Kidney epithelial cell (primary cell): ENCODE measurements at regions not wholly inside any gene's neighbourhood (a gene's known extent, or its start where the extent isn't known, plus 50 kb on each side); places are given as distances from the start of the nearest gene placed in this dataset.

Experiments
- DNase-seq: peaks from one replicate; pipeline ENCODE4 v3.0.0-alpha.2; 2010; ENCODE audit warnings: low read depth
- H3K27me3 ChIP-seq: 2 replicates; pipeline ENCODE4 v1.6.0; 2011; ENCODE audit warnings: low read length; ENCODE audit not compliant: control insufficient read depth, insufficient read depth
- H3K36me3 ChIP-seq: 2 replicates; pipeline ENCODE4 v1.5.1; 2011; ENCODE audit warnings: low read length; ENCODE audit not compliant: control insufficient read depth, insufficient read depth
- H3K4me3 ChIP-seq: 2 replicates; pipeline ENCODE4 v1.5.1; 2011; ENCODE audit warnings: low read depth, mild to moderate bottlenecking, control low read depth, low read length
- TF ChIP-seq, protein P1 (sequence below): IDR thresholded peaks from 2 replicates; pipeline ENCODE4 v1.5.1; 2011; ENCODE audit warnings: mild to moderate bottlenecking, moderate library complexity, low read length, control low read depth, inconsistent platforms; ENCODE audit not compliant: insufficient read depth, poor library complexity, severe bottlenecking

DNA sequence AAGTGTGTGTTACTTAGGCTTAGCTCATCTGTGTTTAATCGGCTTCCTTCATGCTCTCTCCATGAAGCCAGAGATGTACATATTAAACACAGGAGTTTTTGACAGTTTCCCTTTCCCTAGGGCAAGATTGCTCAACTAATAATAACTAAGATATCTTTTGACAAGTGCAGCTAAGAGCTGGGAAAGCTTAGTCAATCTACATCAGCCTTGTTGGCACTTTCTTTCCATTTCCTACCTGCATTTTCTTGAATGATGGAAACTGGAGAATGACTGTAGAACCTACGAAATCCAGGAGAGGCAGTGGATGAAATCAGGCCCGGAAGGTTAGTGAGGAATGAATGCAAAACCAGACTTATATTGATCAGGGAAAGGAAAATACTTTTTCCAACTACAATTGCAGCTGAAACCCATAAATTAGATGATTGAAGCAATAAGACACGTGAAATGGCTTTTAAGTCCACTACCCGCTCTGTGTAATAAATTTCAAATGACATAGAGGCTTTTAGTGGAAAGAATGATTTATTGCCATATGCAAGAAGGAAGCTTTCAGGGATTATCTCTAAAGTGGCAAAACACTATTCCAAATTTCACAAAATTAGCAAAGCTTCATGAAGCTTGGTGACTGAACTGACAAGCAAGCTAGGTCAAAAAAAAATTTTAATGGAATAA is 237.2 kb upstream of the ID4 start:
- H3K36me3 ChIP-seq: no peaks in the 10 kb centered on the region
- no peak for DNase-seq
- H3K27me3 ChIP-seq: no peaks in the 10 kb centered on the region
- H3K4me3 ChIP-seq: no peak overlapping the region
- TF ChIP-seq, protein P1, sequence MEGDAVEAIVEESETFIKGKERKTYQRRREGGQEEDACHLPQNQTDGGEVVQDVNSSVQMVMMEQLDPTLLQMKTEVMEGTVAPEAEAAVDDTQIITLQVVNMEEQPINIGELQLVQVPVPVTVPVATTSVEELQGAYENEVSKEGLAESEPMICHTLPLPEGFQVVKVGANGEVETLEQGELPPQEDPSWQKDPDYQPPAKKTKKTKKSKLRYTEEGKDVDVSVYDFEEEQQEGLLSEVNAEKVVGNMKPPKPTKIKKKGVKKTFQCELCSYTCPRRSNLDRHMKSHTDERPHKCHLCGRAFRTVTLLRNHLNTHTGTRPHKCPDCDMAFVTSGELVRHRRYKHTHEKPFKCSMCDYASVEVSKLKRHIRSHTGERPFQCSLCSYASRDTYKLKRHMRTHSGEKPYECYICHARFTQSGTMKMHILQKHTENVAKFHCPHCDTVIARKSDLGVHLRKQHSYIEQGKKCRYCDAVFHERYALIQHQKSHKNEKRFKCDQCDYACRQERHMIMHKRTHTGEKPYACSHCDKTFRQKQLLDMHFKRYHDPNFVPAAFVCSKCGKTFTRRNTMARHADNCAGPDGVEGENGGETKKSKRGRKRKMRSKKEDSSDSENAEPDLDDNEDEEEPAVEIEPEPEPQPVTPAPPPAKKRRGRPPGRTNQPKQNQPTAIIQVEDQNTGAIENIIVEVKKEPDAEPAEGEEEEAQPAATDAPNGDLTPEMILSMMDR: no peak

DNA sequence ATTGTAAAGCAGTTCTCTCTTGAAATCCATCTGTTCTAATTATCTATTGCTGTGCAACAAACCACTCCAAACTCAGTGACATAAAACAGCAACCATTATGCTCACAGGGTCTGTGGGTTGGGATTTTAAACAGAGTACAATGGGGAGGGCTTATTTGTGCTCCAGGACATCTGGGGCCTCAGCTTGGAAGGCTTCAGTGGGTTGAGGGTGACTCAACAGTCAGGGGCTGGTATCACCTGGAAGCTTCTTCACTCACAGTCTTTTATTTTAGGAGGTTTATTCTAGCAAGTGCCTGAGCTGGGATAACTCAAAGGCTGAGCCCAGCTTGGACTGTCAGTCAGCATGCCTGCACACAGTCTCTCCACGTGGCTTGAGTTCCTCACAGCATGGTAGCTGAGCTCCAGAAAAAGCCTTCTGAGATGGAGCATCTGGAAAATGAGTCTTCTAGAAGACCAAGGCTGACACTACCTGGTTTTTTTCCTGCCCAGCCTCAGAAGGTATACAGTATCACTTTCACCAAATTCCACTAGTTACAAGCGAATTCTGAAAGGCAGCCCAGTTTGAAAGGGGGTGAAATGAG is 234.6 kb upstream of the ID4 start:
- no peak overlapping the region for H3K4me3 ChIP-seq
- no peak for DNase-seq
- H3K36me3 ChIP-seq: no peaks in the 10 kb centered on the region
- TF ChIP-seq, protein P1: no peak
- H3K27me3 ChIP-seq: no peaks in the 10 kb centered on the region

DNA sequence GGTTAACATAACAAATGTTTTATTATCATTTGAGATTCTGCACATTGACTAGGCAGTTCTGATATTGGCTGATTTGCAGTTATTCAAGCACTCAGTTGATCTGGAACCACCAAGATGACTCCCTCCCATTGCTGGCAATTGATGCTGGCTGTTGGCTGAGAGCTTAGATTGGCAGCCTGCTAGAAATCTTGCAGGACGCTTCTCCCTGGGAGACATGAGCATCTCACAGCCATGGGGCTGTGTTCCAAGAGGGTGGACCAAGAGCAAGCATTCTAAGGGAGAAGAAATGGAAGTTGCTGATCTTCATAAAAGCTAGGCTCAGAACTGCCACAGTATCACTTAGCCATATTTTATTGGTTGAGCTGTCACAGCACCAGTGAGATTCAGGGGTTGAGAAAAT is 233.4 kb upstream of the ID4 start:
- DNase-seq: no peak
- no peaks in the 10 kb centered on the region for H3K36me3 ChIP-seq
- TF ChIP-seq, protein P1: no peak
- H3K27me3 ChIP-seq: no peaks in the 10 kb centered on the region
- no peak overlapping the region for H3K4me3 ChIP-seq

DNA sequence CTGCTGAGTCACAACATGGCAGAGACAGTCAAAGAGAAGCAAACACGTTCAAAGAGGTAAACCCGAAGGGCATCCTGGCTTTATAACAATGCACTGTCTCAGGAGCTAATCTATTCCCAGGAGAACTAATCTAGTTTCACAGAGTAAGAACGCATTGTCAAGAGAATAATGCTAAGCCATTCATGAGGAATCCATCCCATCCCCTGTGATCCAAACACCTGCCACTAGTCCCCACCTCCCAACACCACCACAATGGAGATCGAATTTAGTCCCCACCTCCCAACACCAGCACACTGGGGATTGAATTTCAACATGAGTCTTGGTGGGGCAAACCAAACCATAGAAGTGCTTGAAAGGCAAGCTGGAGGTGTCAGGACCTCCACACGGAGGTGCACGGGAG is 231.5 kb upstream of the ID4 start:
- TF ChIP-seq, protein P1: no peak
- Histone ChIP-seq H3K4me3 (no peak overlapping the region), H3K27me3 (no peaks in the 10 kb centered on the region), H3K36me3 (no peaks in the 10 kb centered on the region)
- no peak for DNase-seq

DNA sequence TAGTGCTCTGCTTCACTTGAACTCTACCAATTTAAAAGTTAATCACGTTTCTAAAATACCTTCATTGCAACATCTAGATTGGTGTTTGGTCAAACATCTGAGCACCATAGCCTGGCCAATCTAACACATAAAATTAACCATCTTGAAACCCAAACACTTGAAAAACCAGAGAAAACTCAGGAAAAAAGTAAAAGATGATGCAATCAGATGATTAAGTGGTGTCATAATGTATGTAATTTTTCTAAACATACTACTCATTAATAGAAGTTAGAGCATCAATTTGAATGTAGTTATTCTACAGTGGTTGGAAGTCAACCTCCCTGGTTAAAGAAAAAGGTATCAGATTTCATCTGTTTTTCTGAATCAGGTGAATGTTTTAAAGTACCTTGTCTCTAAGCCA is 228.6 kb upstream of the ID4 start:
- no peak overlapping the region for H3K4me3 ChIP-seq
- TF ChIP-seq, protein P1: no peak
- no peak for DNase-seq
- no peaks in the 10 kb centered on the region for H3K36me3 ChIP-seq
- no peaks in the 10 kb centered on the region for H3K27me3 ChIP-seq
